CD4-positive, alpha-beta T cell (primary cell): ENCODE measurements at regions not wholly inside any gene's neighbourhood (a gene's known extent, or its start where the extent isn't known, plus 50 kb on each side); places are given as distances from the start of the nearest gene placed in this dataset.

Experiments
- ATAC-seq: fragments of 200-7000 bp; cut with Tn5 transposase; one replicate; pipeline ENCODE4 v1.10.0; 2022; ENCODE audit warnings: mild to moderate bottlenecking; ENCODE audit not compliant: poor library complexity
- CTCF ChIA-PET: fragments of 350-600 bp; sonication (Branson Sonifier 250); formaldehyde crosslinking; loops from one replicate; lab custom pipeline; 2021; ENCODE audit warnings: antibody characterized with exemption, inconsistent platforms; lab: Charles Lee
- POLR2A ChIA-PET: fragments of 350-600 bp; sonication (Branson Sonifier 250); formaldehyde crosslinking; loops from one replicate; lab custom pipeline; 2021; ENCODE audit warnings: antibody characterized with exemption, inconsistent platforms; lab: Charles Lee
- DNase-seq, 14 experiments: peaks; one replicate each; pipeline ENCODE4 v3.0.0-alpha.2; 2013 to 2020; ENCODE audit warnings: mixed read lengths in 2 of 14
- H3K27ac ChIP-seq, 2 donors: one replicate each; pipeline versions ENCODE4 v1.5.1 to v1.7.0; 2013; ENCODE audit warnings: low read length in 2 of 2, low read depth in 1 of 2, mild to moderate bottlenecking in 1 of 2
- H3K27me3 ChIP-seq, 2 experiments: 1 replicate in 1 of 2; 2 replicates in 1 of 2; pipeline versions ENCODE4 v1.6.1 to v1.7.0; 2013; ENCODE audit warnings: low read length in 2 of 2, control low read depth in 1 of 2, mild to moderate bottlenecking in 1 of 2, moderate library complexity in 1 of 2; ENCODE audit not compliant: insufficient read depth in 2 of 2, control insufficient read depth in 1 of 2
- H3K36me3 ChIP-seq: one replicate; pipeline ENCODE4 v1.6.1; 2013; ENCODE audit warnings: low read length, control low read depth; ENCODE audit not compliant: insufficient read depth
- H3K4me1 ChIP-seq: one replicate; pipeline ENCODE4 v1.6.1; 2013; ENCODE audit warnings: low read length, control low read depth; ENCODE audit not compliant: insufficient read depth
- H3K4me3 ChIP-seq: one replicate; pipeline ENCODE4 v1.5.1; 2013; ENCODE audit warnings: mild to moderate bottlenecking, low read length, moderate library complexity
- H3K9me3 ChIP-seq, 2 experiments: 1 replicate in 1 of 2; 2 replicates in 1 of 2; pipeline versions ENCODE4 v1.6.1 to v1.7.0; 2013; ENCODE audit warnings: low read length in 2 of 2, mild to moderate bottlenecking in 2 of 2, control low read depth in 1 of 2, moderate library complexity in 1 of 2; ENCODE audit not compliant: control insufficient read depth in 1 of 2, insufficient read depth in 1 of 2
- H3K27ac Mint-ChIP-seq: one replicate; pipeline ENCODE4 v1.8.0; 2020; ENCODE audit warnings: mixed read lengths
- H3K27me3 Mint-ChIP-seq: one replicate; pipeline ENCODE4 v1.8.0; 2021; ENCODE audit warnings: mixed read lengths
- H3K36me3 Mint-ChIP-seq: one replicate; pipeline ENCODE4 v1.8.0; 2021; ENCODE audit warnings: low read depth, mixed read lengths
- H3K4me1 Mint-ChIP-seq: one replicate; pipeline ENCODE4 v1.8.0; 2021; ENCODE audit warnings: low read depth, mixed read lengths
- H3K4me3 Mint-ChIP-seq: one replicate; pipeline ENCODE4 v1.8.0; 2020; ENCODE audit warnings: mild to moderate bottlenecking, mixed read lengths
- H3K9me3 Mint-ChIP-seq: one replicate; pipeline ENCODE4 v1.8.0; 2020; ENCODE audit warnings: mixed read lengths
- intact Hi-C, 2 experiments: fragments of 100-400 bp; cut with DNase I in 1 of 2; cut with micrococcal nuclease in 1 of 2; formaldehyde crosslinking; loops; one replicate each; pipeline versions ENCODE4 v1.15.1 to v1.9.0; 2023 to 2025; cut with DNase I, micrococcal nuclease
- TF ChIP-seq, protein P1 (sequence below): fragments of 200-600 bp; IDR thresholded peaks from one replicate; pipeline ENCODE4 v1.8.0; 2022; ENCODE audit warnings: antibody characterized with exemption, mild to moderate bottlenecking

DNA sequence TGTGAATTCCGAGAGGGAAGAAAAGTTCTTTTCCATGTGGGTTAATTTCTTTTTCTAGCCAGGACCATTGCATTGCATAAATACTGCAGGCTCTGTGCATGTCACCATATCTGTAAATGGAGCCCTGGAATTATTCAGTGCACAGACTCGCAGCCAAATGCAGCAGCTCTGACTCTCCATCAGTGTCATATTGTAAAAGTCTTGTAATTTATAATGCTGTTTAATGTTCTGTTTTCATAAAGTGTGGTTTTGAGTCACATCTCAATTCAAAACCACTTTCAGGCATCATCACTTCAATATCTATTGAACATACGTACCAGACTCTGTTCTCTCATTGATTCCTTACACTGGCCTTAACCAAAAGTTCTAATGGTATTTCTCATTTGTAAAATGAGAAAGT is 193.9 kb upstream of the RPL34 start:
- CTCF ChIA-PET, result no interaction called here
- Histone ChIP-seq H3K27ac (no peak overlapping the region), H3K4me3 (no peak overlapping the region), H3K4me1 (no peaks in the 10 kb centered on the region), H3K27me3 (no peaks in the 10 kb centered on the region), H3K36me3 (no peaks in the 10 kb centered on the region), H3K9me3 (no peaks in the 10 kb centered on the region)
- no peak overlapping the region for H3K4me3 Mint-ChIP-seq
- POLR2A ChIA-PET, result no interaction called here
- H3K4me1 Mint-ChIP-seq, result peaks cover 38% of the 10 kb centered on the region
- intact Hi-C loops, result no loop called here
- no peaks in the 10 kb centered on the region for H3K9me3 Mint-ChIP-seq
- ATAC-seq, result no peak
- H3K27me3 Mint-ChIP-seq, result no peaks in the 10 kb centered on the region
- H3K36me3 Mint-ChIP-seq, result no peaks in the 10 kb centered on the region
- TF ChIP-seq, protein P1, sequence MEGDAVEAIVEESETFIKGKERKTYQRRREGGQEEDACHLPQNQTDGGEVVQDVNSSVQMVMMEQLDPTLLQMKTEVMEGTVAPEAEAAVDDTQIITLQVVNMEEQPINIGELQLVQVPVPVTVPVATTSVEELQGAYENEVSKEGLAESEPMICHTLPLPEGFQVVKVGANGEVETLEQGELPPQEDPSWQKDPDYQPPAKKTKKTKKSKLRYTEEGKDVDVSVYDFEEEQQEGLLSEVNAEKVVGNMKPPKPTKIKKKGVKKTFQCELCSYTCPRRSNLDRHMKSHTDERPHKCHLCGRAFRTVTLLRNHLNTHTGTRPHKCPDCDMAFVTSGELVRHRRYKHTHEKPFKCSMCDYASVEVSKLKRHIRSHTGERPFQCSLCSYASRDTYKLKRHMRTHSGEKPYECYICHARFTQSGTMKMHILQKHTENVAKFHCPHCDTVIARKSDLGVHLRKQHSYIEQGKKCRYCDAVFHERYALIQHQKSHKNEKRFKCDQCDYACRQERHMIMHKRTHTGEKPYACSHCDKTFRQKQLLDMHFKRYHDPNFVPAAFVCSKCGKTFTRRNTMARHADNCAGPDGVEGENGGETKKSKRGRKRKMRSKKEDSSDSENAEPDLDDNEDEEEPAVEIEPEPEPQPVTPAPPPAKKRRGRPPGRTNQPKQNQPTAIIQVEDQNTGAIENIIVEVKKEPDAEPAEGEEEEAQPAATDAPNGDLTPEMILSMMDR, result no peak
- DNase-seq, result no peak
- H3K27ac Mint-ChIP-seq, result no peak overlapping the region

DNA sequence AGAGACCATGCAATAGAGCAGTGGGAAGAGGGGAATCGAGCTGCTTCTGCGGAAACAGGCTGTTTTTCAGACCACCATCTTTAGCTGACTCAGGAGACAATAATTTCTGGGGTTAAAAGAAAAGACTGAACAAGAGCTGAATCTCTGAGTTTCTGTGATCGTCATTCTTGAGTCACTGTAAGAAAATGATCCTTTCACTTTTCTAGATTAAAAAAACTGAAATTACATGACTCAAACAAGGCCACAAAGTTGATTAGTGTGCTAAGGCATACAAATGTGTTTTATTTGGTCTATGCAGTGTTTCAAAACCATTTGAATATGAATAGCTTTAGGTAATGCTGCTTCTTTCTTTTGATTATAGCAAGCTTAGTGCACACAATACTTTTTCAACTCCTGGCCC is 194.4 kb upstream of the RPL34 start:
- Mint-ChIP-seq H3K4me1 (peaks cover 33% of the 10 kb centered on the region), H3K4me3 (no peak overlapping the region), H3K9me3 (no peaks in the 10 kb centered on the region), H3K27ac (no peak overlapping the region), H3K27me3 (no peaks in the 10 kb centered on the region), H3K36me3 (no peaks in the 10 kb centered on the region)
- TF ChIP-seq, protein P1, result no peak
- Histone ChIP-seq H3K4me3 (no peak overlapping the region), H3K9me3 (no peaks in the 10 kb centered on the region), H3K27ac (no peak overlapping the region), H3K27me3 (no peaks in the 10 kb centered on the region), H3K36me3 (no peaks in the 10 kb centered on the region), H3K4me1 (no peaks in the 10 kb centered on the region)
- ATAC-seq (no peak), DNase-seq (no peak)
- CTCF ChIA-PET, result no interaction called here
- intact Hi-C loops, result no loop called here
- POLR2A ChIA-PET, result interaction anchor here (0.9 kb wide), 1 partner anchor 22 kb away, joined by 6 read pairs; no protein-coding TSS in a partner anchor

DNA sequence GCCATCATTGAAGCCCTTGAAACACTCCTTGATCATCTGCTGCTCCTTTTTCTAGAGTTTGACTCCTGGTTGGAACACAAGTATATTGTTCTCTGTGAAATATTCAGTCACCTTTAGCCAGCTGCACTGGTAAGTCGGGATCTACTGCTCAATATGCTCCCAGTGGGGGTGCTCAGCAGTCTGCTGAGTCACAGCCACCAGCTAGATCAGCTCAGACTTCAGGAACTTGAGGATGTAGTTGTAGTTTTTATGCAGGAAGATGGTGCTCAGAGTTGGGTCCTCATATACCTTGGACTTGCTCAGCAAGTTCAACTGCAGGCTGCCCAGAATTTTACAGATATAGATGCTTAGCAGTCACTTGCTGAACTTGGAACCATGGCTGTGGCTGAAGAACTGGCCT is 202.5 kb upstream of the RPL34 start:
- no peaks in the 10 kb centered on the region for H3K36me3 Mint-ChIP-seq
- no peak overlapping the region for H3K27ac Mint-ChIP-seq
- Histone ChIP-seq H3K4me1 (no peaks in the 10 kb centered on the region), H3K9me3 (peaks cover 0 to 9% of the 10 kb centered on the region in 2 experiments), H3K36me3 (no peaks in the 10 kb centered on the region), H3K27ac (no peak overlapping the region), H3K4me3 (no peak overlapping the region), H3K27me3 (no peaks in the 10 kb centered on the region)
- ChIA-PET POLR2A (no interaction called here), CTCF (no interaction called here)
- no peak for ATAC-seq
- H3K9me3 Mint-ChIP-seq, result no peaks in the 10 kb centered on the region
- no peak for DNase-seq
- intact Hi-C loops, result no loop called here
- H3K4me3 Mint-ChIP-seq, result no peak overlapping the region
- TF ChIP-seq, protein P1, result no peak
- peaks cover 17% of the 10 kb centered on the region for H3K4me1 Mint-ChIP-seq
- no peaks in the 10 kb centered on the region for H3K27me3 Mint-ChIP-seq
